T-helper 1 cell treated with Interleukin-12 subunit alpha and Interleukin-12 subunit beta and Interleukin-4 antibody, amounts not matched to agents 30 μg/mL and 1 μg/mL, for 36 hours (primary cell): ENCODE measurements at regions not wholly inside any gene's neighbourhood (a gene's known extent, or its start where the extent isn't known, plus 50 kb on each side); places are given as distances from the start of the nearest gene placed in this dataset.
"Not testable (repeated sequence)": the region's sequence is repeated elsewhere in the genome, so short reads cannot be mapped to it uniquely, and the experiment has no call there.

Experiments
- H3K27ac Mint-ChIP-seq: one replicate; pipeline ENCODE4 v1.8.0; 2021; ENCODE audit warnings: mild to moderate bottlenecking, mixed read lengths
- H3K27me3 Mint-ChIP-seq: one replicate; pipeline ENCODE4 v1.8.0; 2021; ENCODE audit warnings: low read depth, mixed read lengths
- H3K36me3 Mint-ChIP-seq: one replicate; pipeline ENCODE4 v1.8.0; 2021; ENCODE audit warnings: low read depth, mixed read lengths
- H3K4me1 Mint-ChIP-seq: one replicate; pipeline ENCODE4 v1.8.0; 2021; ENCODE audit warnings: low read depth, mixed read lengths
- H3K4me3 Mint-ChIP-seq: one replicate; pipeline ENCODE4 v1.8.0; 2021; ENCODE audit warnings: mild to moderate bottlenecking, moderate library complexity, mixed read lengths
- H3K9me3 Mint-ChIP-seq: one replicate; pipeline ENCODE4 v1.8.0; 2021; ENCODE audit warnings: mixed read lengths

GRCh38 chr2:107717661-107718060 is 109.0 kb upstream of the RGPD4 start:
- no peak overlapping the region for H3K27ac Mint-ChIP-seq
- H3K9me3 Mint-ChIP-seq: no peaks in the 10 kb centered on the region
- H3K36me3 Mint-ChIP-seq: no peaks in the 10 kb centered on the region
- peaks cover 3% of the 10 kb centered on the region for H3K4me1 Mint-ChIP-seq
- H3K4me3 Mint-ChIP-seq: no peak overlapping the region
- no peaks in the 10 kb centered on the region for H3K27me3 Mint-ChIP-seq

- no peaks in the 10 kb centered on the region for H3K36me3 Mint-ChIP-seq
- H3K27me3 Mint-ChIP-seq: no peaks in the 10 kb centered on the region
- H3K9me3 Mint-ChIP-seq: no peaks in the 10 kb centered on the region
Measured at GRCh38 chr2:107719141-107719540, 107.6 kb upstream of the RGPD4 start.

GRCh38 chr2:107719836-107720235 is 106.9 kb upstream of the RGPD4 start:
- H3K9me3 Mint-ChIP-seq: peaks cover under 1% of the 10 kb centered on the region
- no peak overlapping the region for H3K27ac Mint-ChIP-seq
- no peaks in the 10 kb centered on the region for H3K4me1 Mint-ChIP-seq
- H3K27me3 Mint-ChIP-seq: no peaks in the 10 kb centered on the region
- no peaks in the 10 kb centered on the region for H3K36me3 Mint-ChIP-seq
- H3K4me3 Mint-ChIP-seq: no peak overlapping the region

More at GRCh38 chr2:107719141-107719540, 107.6 kb upstream of the RGPD4 start:
- no peaks in the 10 kb centered on the region for H3K4me1 Mint-ChIP-seq
- no peak overlapping the region for H3K4me3 Mint-ChIP-seq
- H3K27ac Mint-ChIP-seq: no peak overlapping the region

GRCh38 chr2:107721178-107721577 is 105.5 kb upstream of the RGPD4 start:
- no peak overlapping the region for H3K27ac Mint-ChIP-seq
- no peaks in the 10 kb centered on the region for H3K4me1 Mint-ChIP-seq
- no peak overlapping the region for H3K4me3 Mint-ChIP-seq
- no peaks in the 10 kb centered on the region for H3K27me3 Mint-ChIP-seq
- peaks cover 8% of the 10 kb centered on the region for H3K9me3 Mint-ChIP-seq
- H3K36me3 Mint-ChIP-seq: no peaks in the 10 kb centered on the region

- no peak overlapping the region for H3K4me3 Mint-ChIP-seq
Measured at GRCh38 chr2:107721586-107721985, 105.1 kb upstream of the RGPD4 start.

DNA sequence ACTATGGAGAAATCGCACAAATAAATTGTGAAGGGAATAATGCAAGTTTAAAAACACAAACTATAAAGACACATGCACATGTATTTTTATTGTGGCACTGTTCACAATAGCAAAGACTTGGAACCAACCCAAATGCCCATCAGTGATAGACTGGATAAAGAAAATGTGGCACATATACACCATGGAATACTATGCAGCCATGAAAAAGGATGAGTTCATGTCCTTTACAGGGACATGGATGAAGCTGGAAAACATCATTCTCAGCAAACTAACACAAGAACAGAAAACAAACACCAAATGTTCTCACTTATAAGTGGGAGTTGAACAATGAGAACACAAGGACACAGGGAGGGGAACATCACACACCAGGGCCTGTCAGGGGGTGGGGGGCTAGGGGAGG is 100.9 kb upstream of the RGPD4 start:
- H3K36me3 Mint-ChIP-seq, H3K27me3 Mint-ChIP-seq, H3K4me1 Mint-ChIP-seq, H3K9me3 Mint-ChIP-seq, H3K4me3 Mint-ChIP-seq, H3K27ac Mint-ChIP-seq: not testable (repeated sequence)

More at GRCh38 chr2:107721586-107721985, 105.1 kb upstream of the RGPD4 start:
- Mint-ChIP-seq H3K36me3 (no peaks in the 10 kb centered on the region), H3K4me1 (no peaks in the 10 kb centered on the region), H3K9me3 (peaks cover 8% of the 10 kb centered on the region), H3K27me3 (no peaks in the 10 kb centered on the region), H3K27ac (no peak overlapping the region)

- no peaks in the 10 kb centered on the region for H3K4me1 Mint-ChIP-seq
- no peaks in the 10 kb centered on the region for H3K36me3 Mint-ChIP-seq
- H3K27ac Mint-ChIP-seq: no peak overlapping the region
- H3K4me3 Mint-ChIP-seq: no peak overlapping the region
- peaks cover 8% of the 10 kb centered on the region for H3K9me3 Mint-ChIP-seq
- no peaks in the 10 kb centered on the region for H3K27me3 Mint-ChIP-seq
Measured at GRCh38 chr2:107727318-107727717, 99.4 kb upstream of the RGPD4 start.

DNA sequence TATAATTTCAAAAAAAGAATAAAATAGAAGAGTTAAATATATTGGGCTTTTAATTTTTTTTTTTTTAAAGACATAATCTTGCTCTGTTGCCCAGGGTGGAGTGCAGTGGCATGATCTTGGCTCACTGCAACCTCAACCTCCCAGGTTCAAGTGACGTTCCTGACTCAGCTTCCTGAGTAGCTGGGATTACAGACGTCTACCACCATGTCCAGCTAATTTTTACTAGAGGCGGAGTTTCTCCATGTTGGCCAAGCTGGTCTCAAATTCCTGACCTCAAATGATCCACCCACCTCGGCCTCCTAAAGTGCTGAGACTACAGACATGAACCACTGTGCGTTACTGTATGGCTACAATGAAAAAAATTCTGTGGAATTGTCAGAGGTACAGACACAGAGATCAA is 98.1 kb upstream of the RGPD4 start:
- H3K4me1 Mint-ChIP-seq: no peaks in the 10 kb centered on the region
- no peaks in the 10 kb centered on the region for H3K27me3 Mint-ChIP-seq
- H3K9me3 Mint-ChIP-seq: peaks cover 8% of the 10 kb centered on the region
- H3K4me3 Mint-ChIP-seq: no peak overlapping the region
- H3K36me3 Mint-ChIP-seq: no peaks in the 10 kb centered on the region
- H3K27ac Mint-ChIP-seq: no peak overlapping the region

DNA sequence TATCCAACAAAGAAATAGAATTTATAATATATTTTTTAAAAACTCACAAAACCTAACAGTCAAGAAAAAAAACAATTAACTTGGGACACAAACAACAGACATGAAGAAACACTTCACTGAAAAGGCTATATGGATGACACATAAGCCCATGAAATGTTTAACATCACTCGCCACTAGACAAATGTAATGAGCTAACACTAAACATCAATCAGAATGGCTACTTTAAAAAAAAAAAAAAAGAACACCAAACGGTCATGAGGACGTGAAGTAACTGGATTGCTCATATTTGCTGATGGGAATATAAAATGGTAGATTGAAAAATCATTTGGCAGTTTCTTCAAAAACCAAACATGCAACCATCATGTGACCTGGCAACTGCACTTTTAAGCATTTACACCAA is 97.3 kb upstream of the RGPD4 start:
- no peaks in the 10 kb centered on the region for H3K36me3 Mint-ChIP-seq
- no peak overlapping the region for H3K4me3 Mint-ChIP-seq
- H3K4me1 Mint-ChIP-seq: no peaks in the 10 kb centered on the region
- peaks cover 8% of the 10 kb centered on the region for H3K9me3 Mint-ChIP-seq
- no peaks in the 10 kb centered on the region for H3K27me3 Mint-ChIP-seq
- no peak overlapping the region for H3K27ac Mint-ChIP-seq

GRCh38 chr2:107730898-107731297 is 95.8 kb upstream of the RGPD4 start:
- Mint-ChIP-seq H3K36me3 (no peaks in the 10 kb centered on the region), H3K9me3 (no peaks in the 10 kb centered on the region), H3K27me3 (no peaks in the 10 kb centered on the region), H3K27ac (no peak overlapping the region), H3K4me3 (no peak overlapping the region), H3K4me1 (no peaks in the 10 kb centered on the region)

DNA sequence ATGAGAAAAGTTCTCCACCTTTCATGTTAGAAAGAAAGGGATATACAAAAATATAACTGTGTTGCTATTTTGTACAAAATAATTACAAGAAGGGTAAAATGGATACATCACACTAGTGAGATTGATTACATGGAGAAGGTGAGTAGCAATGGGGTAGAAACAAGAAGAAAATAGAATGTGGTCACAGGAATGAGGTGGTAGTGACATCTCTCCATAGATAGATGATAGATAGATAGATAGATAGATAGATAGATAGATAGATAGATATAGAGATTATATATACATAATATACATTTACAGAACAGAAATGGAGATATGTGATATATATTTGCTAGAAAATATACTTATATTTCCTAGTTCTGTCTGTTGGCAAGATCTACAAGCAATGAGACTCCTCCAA is 95.3 kb upstream of the RGPD4 start:
- no peaks in the 10 kb centered on the region for H3K9me3 Mint-ChIP-seq
- no peak overlapping the region for H3K4me3 Mint-ChIP-seq
- no peaks in the 10 kb centered on the region for H3K4me1 Mint-ChIP-seq
- no peaks in the 10 kb centered on the region for H3K36me3 Mint-ChIP-seq
- H3K27me3 Mint-ChIP-seq: no peaks in the 10 kb centered on the region
- no peak overlapping the region for H3K27ac Mint-ChIP-seq

- Mint-ChIP-seq H3K36me3 (no peaks in the 10 kb centered on the region), H3K9me3 (no peaks in the 10 kb centered on the region), H3K4me1 (no peaks in the 10 kb centered on the region), H3K27me3 (no peaks in the 10 kb centered on the region), H3K27ac (no peak overlapping the region), H3K4me3 (no peak overlapping the region)
Measured at GRCh38 chr2:107735201-107735600, 91.5 kb upstream of the RGPD4 start.

DNA sequence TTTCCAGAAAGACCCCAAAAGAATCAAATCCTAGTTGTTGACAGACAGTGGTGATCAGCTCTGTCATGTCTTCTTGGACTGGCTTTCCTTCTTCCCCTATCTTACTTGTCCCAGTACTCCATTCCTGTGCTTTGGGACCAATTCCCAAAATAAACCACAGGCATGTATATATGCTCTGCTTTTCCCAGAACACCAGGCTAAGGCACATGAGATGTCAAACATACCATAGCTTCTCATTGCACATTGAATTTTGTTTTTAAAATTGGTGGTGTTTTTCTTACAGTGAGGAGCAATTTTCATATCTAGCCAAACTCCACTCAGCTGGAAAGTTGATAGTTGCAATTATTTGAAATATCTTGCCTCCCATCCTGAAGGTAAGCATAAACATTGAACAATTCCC is 88.9 kb upstream of the RGPD4 start:
- H3K4me3 Mint-ChIP-seq: no peak overlapping the region
- no peaks in the 10 kb centered on the region for H3K4me1 Mint-ChIP-seq
- H3K36me3 Mint-ChIP-seq: no peaks in the 10 kb centered on the region
- no peak overlapping the region for H3K27ac Mint-ChIP-seq
- no peaks in the 10 kb centered on the region for H3K9me3 Mint-ChIP-seq
- no peaks in the 10 kb centered on the region for H3K27me3 Mint-ChIP-seq

GRCh38 chr2:107738266-107738665 is 88.4 kb upstream of the RGPD4 start:
- no peak overlapping the region for H3K4me3 Mint-ChIP-seq
- no peaks in the 10 kb centered on the region for H3K36me3 Mint-ChIP-seq
- H3K9me3 Mint-ChIP-seq: no peaks in the 10 kb centered on the region
- no peaks in the 10 kb centered on the region for H3K4me1 Mint-ChIP-seq
- no peaks in the 10 kb centered on the region for H3K27me3 Mint-ChIP-seq
- H3K27ac Mint-ChIP-seq: no peak overlapping the region

DNA sequence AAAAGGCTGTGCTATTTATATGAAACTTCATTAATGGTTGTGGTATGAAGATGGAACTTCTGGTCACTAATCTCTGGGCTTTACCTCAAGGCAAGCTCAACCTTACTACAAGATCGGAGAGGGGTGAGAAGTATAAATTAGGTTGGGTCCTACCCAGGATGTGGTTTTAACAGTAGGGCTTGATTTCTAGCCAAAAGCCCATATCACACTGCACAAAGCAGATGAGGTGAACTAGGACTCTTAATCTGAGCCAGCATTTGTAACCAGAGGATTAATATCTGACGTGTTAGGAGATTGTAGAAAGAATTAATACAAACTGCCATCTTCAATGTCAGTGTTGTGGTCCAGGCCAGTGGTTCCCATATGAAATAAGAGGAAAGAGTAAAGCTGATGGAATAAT is 86.4 kb upstream of the RGPD4 start:
- Mint-ChIP-seq H3K4me1 (no peaks in the 10 kb centered on the region), H3K27ac (no peak overlapping the region), H3K9me3 (no peaks in the 10 kb centered on the region), H3K27me3 (no peaks in the 10 kb centered on the region), H3K36me3 (no peaks in the 10 kb centered on the region), H3K4me3 (no peak overlapping the region)

- Mint-ChIP-seq H3K4me1 (no peaks in the 10 kb centered on the region), H3K27me3 (no peaks in the 10 kb centered on the region), H3K9me3 (no peaks in the 10 kb centered on the region), H3K36me3 (no peaks in the 10 kb centered on the region), H3K27ac (no peak overlapping the region), H3K4me3 (no peak overlapping the region)
Measured at GRCh38 chr2:107742460-107743027, 84.1 kb upstream of the RGPD4 start.
